ENCODE measurements at regions not wholly inside any gene's neighbourhood (a gene's known extent, or its start where the extent isn't known, plus 50 kb on each side); places are given as distances from the start of the nearest gene placed in this dataset.
"Not testable (repeated sequence)": the region's sequence is repeated elsewhere in the genome, so short reads cannot be mapped to it uniquely, and the experiment has no call there.

- DNase-seq (ENCODE audit: low spot score): no peak
- Histone ChIP-seq H3K36me3 (no peaks in the 10 kb centered on the region), H3K27ac (no peak overlapping the region), H3K4me3 (no peak overlapping the region), H3K9me3 (no peaks in the 10 kb centered on the region), H3K27me3 (replicated peaks; ENCODE audit: insufficient read depth) (no peaks in the 10 kb centered on the region), H3K4me1 (replicated peaks) (no peaks in the 10 kb centered on the region)
- intact Hi-C loops (cut with DNase I): no loop called here
- WGBS: 100% methylated on average over 1 of the region's 1 CpG
- TF ChIP-seq POLR2AphosphoS5 (IDR thresholded peaks at IDR 0.05): no peak
- TF ChIP-seq POLR2A (IDR thresholded peaks at IDR 0.05): no peak
- TF ChIP-seq CTCF (IDR thresholded peaks at IDR 0.05): no peak
Measured at GRCh38 chr4:147288512-147288911, 192.4 kb upstream of the EDNRA start.

GRCh38 chr4:147289181-147289580 lies 191.7 kb upstream of the EDNRA start:
- Histone ChIP-seq H3K36me3 (no peaks in the 10 kb centered on the region), H3K27me3 (replicated peaks; ENCODE audit: insufficient read depth) (no peaks in the 10 kb centered on the region), H3K9me3 (no peaks in the 10 kb centered on the region), H3K27ac (no peak overlapping the region), H3K4me3 (no peak overlapping the region), H3K4me1 (replicated peaks) (no peaks in the 10 kb centered on the region)
- no peak for DNase-seq (ENCODE audit: low spot score)
- WGBS: 96% methylated on average over 5 of the region's 5 CpGs
- TF ChIP-seq POLR2A (IDR thresholded peaks at IDR 0.05): no peak
- TF ChIP-seq POLR2AphosphoS5 (IDR thresholded peaks at IDR 0.05): no peak
- no peak for TF ChIP-seq CTCF (IDR thresholded peaks at IDR 0.05)
- intact Hi-C loops (cut with DNase I): no loop called here

- DNase-seq (ENCODE audit: low spot score): not testable (repeated sequence)
- WGBS: 70% methylated on average over 10 of the region's 10 CpGs
Measured at GRCh38 chr4:147292604-147293313, 188.1 kb upstream of the EDNRA start.

GRCh38 chr4:147293314-147293677 lies 187.6 kb upstream of the EDNRA start:
- DNase-seq (ENCODE audit: low spot score); H3K4me1 ChIP-seq (replicated peaks); H3K4me3 ChIP-seq; H3K27me3 ChIP-seq (replicated peaks; ENCODE audit: insufficient read depth); H3K27ac ChIP-seq; intact Hi-C loops (cut with DNase I); H3K36me3 ChIP-seq; H3K9me3 ChIP-seq: not testable (repeated sequence)
- WGBS: 92% methylated on average over 6 of the region's 6 CpGs

More at GRCh38 chr4:147292604-147293313, 188.1 kb upstream of the EDNRA start:
- H3K9me3 ChIP-seq; H3K36me3 ChIP-seq; H3K4me1 ChIP-seq (replicated peaks); H3K27me3 ChIP-seq (replicated peaks; ENCODE audit: insufficient read depth); intact Hi-C loops (cut with DNase I); H3K27ac ChIP-seq; H3K4me3 ChIP-seq: not testable (repeated sequence)

- 44% methylated on average over 1 of the region's 1 CpG for WGBS
- Histone ChIP-seq H3K27ac (no peak overlapping the region), H3K36me3 (no peaks in the 10 kb centered on the region), H3K4me1 (replicated peaks) (no peaks in the 10 kb centered on the region), H3K27me3 (replicated peaks; ENCODE audit: insufficient read depth) (no peaks in the 10 kb centered on the region), H3K4me3 (no peak overlapping the region), H3K9me3 (no peaks in the 10 kb centered on the region)
- intact Hi-C loops (cut with DNase I): no loop called here
- DNase-seq (ENCODE audit: low spot score): no peak
- TF ChIP-seq POLR2A (IDR thresholded peaks at IDR 0.05) (no peak), POLR2AphosphoS5 (IDR thresholded peaks at IDR 0.05) (no peak), CTCF (IDR thresholded peaks at IDR 0.05) (no peak)
Measured at GRCh38 chr4:147299205-147299604, 181.7 kb upstream of the EDNRA start.

GRCh38 chr4:147303174-147303872 lies 177.6 kb upstream of the EDNRA start:
- no peaks in the 10 kb centered on the region for H3K9me3 ChIP-seq
- intact Hi-C loops (cut with DNase I): no loop called here
- 74% methylated on average over 5 of the region's 5 CpGs for WGBS
- no peaks in the 10 kb centered on the region for H3K4me1 ChIP-seq (replicated peaks)
- no peak overlapping the region for H3K4me3 ChIP-seq
- H3K27ac ChIP-seq: no peak overlapping the region
- no peaks in the 10 kb centered on the region for H3K36me3 ChIP-seq
- no peak for DNase-seq (ENCODE audit: low spot score)
- TF ChIP-seq POLR2AphosphoS5 (IDR thresholded peaks at IDR 0.05): no peak
- TF ChIP-seq POLR2A (IDR thresholded peaks at IDR 0.05): no peak
- no peak for TF ChIP-seq CTCF (IDR thresholded peaks at IDR 0.05)
- H3K27me3 ChIP-seq (replicated peaks; ENCODE audit: insufficient read depth): no peaks in the 10 kb centered on the region

Data from prostate gland (tissue), 2 donors.